Lung (tissue), 11 donors: ENCODE measurements at regions not wholly inside any gene's neighbourhood (a gene's known extent, or its start where the extent isn't known, plus 50 kb on each side); places are given as distances from the start of the nearest gene placed in this dataset.

Source experiments
- ATAC-seq: fragments of 200-7000 bp; cut with Tn5 transposase; one replicate; pipeline ENCODE4 v1.9.1; 2020; ENCODE audit warnings: moderate number of reproducible peaks; ENCODE audit not compliant: insufficient read depth, low FRiP score
- DNase-seq, 3 donors: peaks; one replicate each; pipeline ENCODE4 v3.0.0-alpha.2; 2013 to 2017
- H3K27ac ChIP-seq, 2 donors: one replicate each; pipeline ENCODE4 v1.5.1; 2013; ENCODE audit warnings: mild to moderate bottlenecking in 2 of 2, moderate library complexity in 2 of 2, control low read depth in 1 of 2, inconsistent platforms in 1 of 2, low read depth in 1 of 2, low read length in 1 of 2
- H3K27me3 ChIP-seq, 3 donors: one replicate each; pipeline ENCODE4 v1.5.1; 2013; ENCODE audit warnings: low read length in 2 of 3; ENCODE audit not compliant: control insufficient read depth in 3 of 3, insufficient read depth in 3 of 3
- H3K36me3 ChIP-seq, 4 donors: one replicate each; pipeline ENCODE4 v1.5.1; 2013; ENCODE audit warnings: low read length in 4 of 4, mild to moderate bottlenecking in 1 of 4, moderate library complexity in 1 of 4; ENCODE audit not compliant: control insufficient read depth in 4 of 4, insufficient read depth in 4 of 4
- H3K4me1 ChIP-seq, 5 donors: one replicate each; pipeline ENCODE4 v1.5.1; 2013; ENCODE audit warnings: low read length in 5 of 5, mild to moderate bottlenecking in 2 of 5, moderate library complexity in 1 of 5; ENCODE audit not compliant: control insufficient read depth in 5 of 5, insufficient read depth in 5 of 5
- H3K4me3 ChIP-seq: one replicate; pipeline ENCODE4 v1.5.1; 2013; ENCODE audit warnings: mild to moderate bottlenecking, control low read depth, moderate library complexity
- H3K9ac ChIP-seq, 2 donors: one replicate each; pipeline ENCODE4 v1.5.1; 2013; ENCODE audit warnings: low read length in 2 of 2, control low read depth in 1 of 2; ENCODE audit not compliant: insufficient read depth in 1 of 2
- H3K9me3 ChIP-seq, 4 donors: one replicate each; pipeline ENCODE4 v1.5.1; 2013; ENCODE audit warnings: low read length in 3 of 4, mild to moderate bottlenecking in 1 of 4, moderate library complexity in 1 of 4; ENCODE audit not compliant: control insufficient read depth in 4 of 4, insufficient read depth in 3 of 4
- CTCF ChIP-seq: IDR thresholded peaks from 2 replicates; pipeline ENCODE4 v1.5.1; 2012; ENCODE audit warnings: mild to moderate bottlenecking; ENCODE audit errors: control extremely low read depth, extremely low read depth
- WGBS, 2 donors: extraction: QIAGEN DNeasy Blood & Tissue Kit; methylation state at CpG; one replicate each; pipeline ENCODE4 v1.1.7; 2013; 5-methylcytosine and 5-hydroxymethylcytosine counted together
- donor health status: control.
- donor health status: control.
- donor health status: Bipolar disorder and iron deficiency.
- donor health status: healthy.
- donor health status: DM: yes; HTN: yes; CAD: no.

GRCh38 chr20:62574230-62574993 is 67.9 kb upstream of the SLCO4A1 start:
- H3K27me3 ChIP-seq, result peaks cover 0 to 29% (median 6%) of the 10 kb centered on the region in 3 donors
- H3K36me3 ChIP-seq, result no peaks in the 10 kb centered on the region
- TF ChIP-seq CTCF, result no peak
- WGBS, 2 donors, result 85 to 92% methylated on average over 23 of the region's 23 CpGs
- no peak overlapping the region for H3K4me3 ChIP-seq
- no peak for DNase-seq
- H3K4me1 ChIP-seq, result no peaks in the 10 kb centered on the region
- H3K9me3 ChIP-seq, result peaks cover 0 to 8% (median 0%) of the 10 kb centered on the region in 4 donors
- no peak overlapping the region for H3K27ac ChIP-seq
- H3K9ac ChIP-seq, result no peak overlapping the region
- ATAC-seq, result no peak

- H3K4me1 ChIP-seq, result no peaks in the 10 kb centered on the region
- H3K4me3 ChIP-seq, result no peak overlapping the region
- no peak overlapping the region for H3K9ac ChIP-seq
- WGBS, 2 donors, result 71 to 77% methylated on average over 22 to 23 of the region's 23 CpGs
- peaks cover 0 to 2% (median 0%) of the 10 kb centered on the region in 4 donors for H3K9me3 ChIP-seq
- H3K27ac ChIP-seq, result no peak overlapping the region
- no peaks in the 10 kb centered on the region for H3K36me3 ChIP-seq
- H3K27me3 ChIP-seq, result peaks cover 1 to 28% (median 8%) of the 10 kb centered on the region in 3 donors
- ATAC-seq (no peak), DNase-seq (no peak)
- no peak for TF ChIP-seq CTCF
These were observed 66.2 kb upstream of the SLCO4A1 start for GRCh38 chr20:62575976-62576722.

- Histone ChIP-seq H3K27ac (no peak overlapping the region), H3K36me3 (no peaks in the 10 kb centered on the region), H3K27me3 (peaks cover 6 to 32% (median 8%) of the 10 kb centered on the region in 3 donors), H3K9me3 (peaks cover 0 to 1% (median 0%) of the 10 kb centered on the region in 4 donors), H3K4me1 (no peaks in the 10 kb centered on the region), H3K9ac (no peak overlapping the region), H3K4me3 (no peak overlapping the region)
- ATAC-seq (no peak), DNase-seq (peak; percentile 52 to 69 (median 61))
- no peak for TF ChIP-seq CTCF
- 36 to 47% methylated on average over 15 of the region's 15 CpGs for WGBS, 2 donors
These were observed 65.4 kb upstream of the SLCO4A1 start for GRCh38 chr20:62576815-62577489.
